GM12864 (cell line): ENCODE measurements at regions not wholly inside any gene's neighbourhood (a gene's known extent, or its start where the extent isn't known, plus 50 kb on each side); places are given as distances from the start of the nearest gene placed in this dataset.

ENCODE experiments used
- DNase-seq: peaks from one replicate; pipeline ENCODE4 v3.0.0-alpha.2; 2011; ENCODE audit warnings: low read depth
- H3K4me3 ChIP-seq: 2 replicates; pipeline ENCODE4 v1.5.1; 2011; ENCODE audit warnings: mild to moderate bottlenecking, low read depth, low read length, control low read depth
- TF ChIP-seq, protein P1 (sequence below): IDR thresholded peaks from 2 replicates; pipeline ENCODE4 v1.5.1; 2011; ENCODE audit warnings: low read depth, mild to moderate bottlenecking, moderate library complexity, low read length, control low read depth, inconsistent platforms; ENCODE audit errors: missing control alignments

GRCh38 chrX:104315555-104315954 lies 60.8 kb upstream of the ESX1 start:
- TF ChIP-seq, protein P1, sequence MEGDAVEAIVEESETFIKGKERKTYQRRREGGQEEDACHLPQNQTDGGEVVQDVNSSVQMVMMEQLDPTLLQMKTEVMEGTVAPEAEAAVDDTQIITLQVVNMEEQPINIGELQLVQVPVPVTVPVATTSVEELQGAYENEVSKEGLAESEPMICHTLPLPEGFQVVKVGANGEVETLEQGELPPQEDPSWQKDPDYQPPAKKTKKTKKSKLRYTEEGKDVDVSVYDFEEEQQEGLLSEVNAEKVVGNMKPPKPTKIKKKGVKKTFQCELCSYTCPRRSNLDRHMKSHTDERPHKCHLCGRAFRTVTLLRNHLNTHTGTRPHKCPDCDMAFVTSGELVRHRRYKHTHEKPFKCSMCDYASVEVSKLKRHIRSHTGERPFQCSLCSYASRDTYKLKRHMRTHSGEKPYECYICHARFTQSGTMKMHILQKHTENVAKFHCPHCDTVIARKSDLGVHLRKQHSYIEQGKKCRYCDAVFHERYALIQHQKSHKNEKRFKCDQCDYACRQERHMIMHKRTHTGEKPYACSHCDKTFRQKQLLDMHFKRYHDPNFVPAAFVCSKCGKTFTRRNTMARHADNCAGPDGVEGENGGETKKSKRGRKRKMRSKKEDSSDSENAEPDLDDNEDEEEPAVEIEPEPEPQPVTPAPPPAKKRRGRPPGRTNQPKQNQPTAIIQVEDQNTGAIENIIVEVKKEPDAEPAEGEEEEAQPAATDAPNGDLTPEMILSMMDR: no peak
- DNase-seq: no peak
- H3K4me3 ChIP-seq: no peak overlapping the region

- no peak overlapping the region for H3K4me3 ChIP-seq
- DNase-seq: no peak
- TF ChIP-seq, protein P1: no peak
These were observed 56.0 kb upstream of the ESX1 start for GRCh38 chrX:104310657-104311254.

GRCh38 chrX:104310090-104310489 lies 55.4 kb upstream of the ESX1 start:
- H3K4me3 ChIP-seq: no peak overlapping the region
- no peak for DNase-seq
- TF ChIP-seq, protein P1: no peak

GRCh38 chrX:104309169-104309568 lies 54.4 kb upstream of the ESX1 start:
- TF ChIP-seq, protein P1: no peak
- H3K4me3 ChIP-seq: no peak overlapping the region
- DNase-seq: no peak

DNA sequence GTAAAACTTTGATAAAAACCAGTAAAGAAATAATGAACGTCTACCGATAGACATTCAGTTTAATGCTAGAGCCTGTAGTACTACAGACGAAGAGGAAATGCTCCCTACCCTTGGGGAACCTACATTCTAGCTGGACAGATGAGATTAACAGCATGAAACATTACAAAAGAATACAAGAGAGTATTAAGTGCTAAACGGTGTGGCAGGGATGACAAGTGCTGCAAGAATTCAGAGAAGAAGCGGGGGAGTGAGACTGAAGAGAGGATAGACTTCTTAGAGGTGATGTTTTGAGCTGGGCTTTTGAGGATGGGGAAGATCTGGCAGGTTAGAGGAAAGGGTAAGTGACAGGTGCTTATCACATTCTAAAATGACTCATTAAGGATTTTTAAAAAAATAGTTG lies 52.6 kb upstream of the ESX1 start:
- no peak for DNase-seq
- H3K4me3 ChIP-seq: no peak overlapping the region
- TF ChIP-seq, protein P1: no peak

GRCh38 chrX:104306180-104306579 lies 51.4 kb upstream of the ESX1 start:
- DNase-seq: no peak
- TF ChIP-seq, protein P1: no peak
- H3K4me3 ChIP-seq: no peak overlapping the region
